HG03280 (cell line): ENCODE measurements at regions not wholly inside any gene's neighbourhood (a gene's known extent, or its start where the extent isn't known, plus 50 kb on each side); places are given as distances from the start of the nearest gene placed in this dataset.
"Not testable (repeated sequence)": the region's sequence is repeated elsewhere in the genome, so short reads cannot be mapped to it uniquely, and the experiment has no call there.

Experiments used
- ATAC-seq: cut with Tn5 transposase; IDR thresholded peaks from one replicate; pipeline ENCODE4 v1.9.1; 2021; ENCODE audit warnings: mild to moderate bottlenecking, moderate library complexity; ENCODE audit not compliant: unreplicated experiment

- no peak for ATAC-seq
These were observed 86.3 kb downstream of the GYPE start for GRCh38 chr4:143819029-143819428.

GRCh38 chr4:143817866-143818265 lies 87.5 kb downstream of the GYPE start:
- ATAC-seq, result not testable (repeated sequence)

- ATAC-seq, result not testable (repeated sequence)
These were observed 90.0 kb downstream of the GYPE start for GRCh38 chr4:143815375-143815774.

GRCh38 chr4:143813431-143814154 lies 91.8 kb downstream of the GYPE start:
- ATAC-seq, result not testable (repeated sequence)

- ATAC-seq, result not testable (repeated sequence)
These were observed 91.2 kb upstream of the FREM3 start for GRCh38 chr4:143791693-143792092.

- ATAC-seq, result not testable (repeated sequence)
These were observed 90.0 kb upstream of the FREM3 start for GRCh38 chr4:143790425-143790824.

GRCh38 chr4:143789618-143790017 lies 89.1 kb upstream of the FREM3 start:
- ATAC-seq, result not testable (repeated sequence)

GRCh38 chr4:143784567-143784966 lies 84.1 kb upstream of the FREM3 start:
- no peak for ATAC-seq

- ATAC-seq, result no peak
These were observed 82.0 kb upstream of the FREM3 start for GRCh38 chr4:143782521-143782920.

- ATAC-seq, result peak; percentile 100
These were observed 73.8 kb upstream of the FREM3 start for GRCh38 chr4:143773998-143774895.

- no peak for ATAC-seq
These were observed 70.8 kb upstream of the FREM3 start for GRCh38 chr4:143771269-143771668.

- ATAC-seq, result no peak
These were observed 67.6 kb upstream of the FREM3 start for GRCh38 chr4:143768007-143768591.

- ATAC-seq, result no peak
These were observed 63.1 kb upstream of the FREM3 start for GRCh38 chr4:143763587-143763986.

- no peak for ATAC-seq
These were observed 62.0 kb upstream of the FREM3 start for GRCh38 chr4:143762511-143762910.
